ENCODE measurements at regions not wholly inside any gene's neighbourhood (a gene's known extent, or its start where the extent isn't known, plus 50 kb on each side); places are given as distances from the start of the nearest gene placed in this dataset.
A peak's percentile ranks its signal among the peaks of the same experiment; 100 is the strongest.

- TF ChIP-seq CTCF (IDR thresholded peaks at IDR 0.05; ENCODE audit: borderline replicate concordance), result no peak
- peaks cover 88% of the 10 kb centered on the region for H3K27me3 ChIP-seq (ENCODE audit: low read depth)
- intact Hi-C loops (cut with micrococcal nuclease), result no loop called here
- no peaks in the 10 kb centered on the region for H3K9me3 ChIP-seq (replicated peaks)
- no peaks in the 10 kb centered on the region for H3K4me1 ChIP-seq
- no peak overlapping the region for H3K4me3 ChIP-seq
- DNase-seq, result no peak
- H3K27ac ChIP-seq (replicated peaks), result no peak overlapping the region
- no peaks in the 10 kb centered on the region for H3K36me3 ChIP-seq
Observed at GRCh38 chr7:67773081-67773480, 776.4 kb downstream of the TYW1 start.

DNA sequence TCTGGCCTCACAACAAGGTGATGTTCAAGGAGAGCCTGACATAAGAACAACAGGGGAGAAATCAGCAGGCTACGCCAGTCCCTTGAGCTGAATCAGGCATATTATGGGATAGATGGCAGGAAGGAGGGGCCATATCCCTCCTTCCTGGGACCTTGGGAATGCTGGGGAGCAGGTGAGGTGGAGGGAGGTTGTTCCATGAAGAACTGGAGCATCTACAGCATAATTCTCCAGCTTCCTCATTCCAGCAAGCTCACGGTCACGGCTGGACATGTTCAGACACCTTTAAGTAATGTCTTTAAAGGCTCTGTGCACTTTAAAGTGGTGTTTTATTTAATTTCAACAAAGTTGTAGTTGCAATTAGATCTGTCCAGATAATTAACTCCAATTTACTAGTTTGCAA lies 780.5 kb downstream of the TYW1 start:
- intact Hi-C loops (cut with micrococcal nuclease), result no loop called here
- DNase-seq, result no peak
- Histone ChIP-seq H3K27ac (replicated peaks) (no peak overlapping the region), H3K9me3 (replicated peaks) (no peaks in the 10 kb centered on the region), H3K4me3 (no peak overlapping the region), H3K27me3 (ENCODE audit: low read depth) (peaks cover 58% of the 10 kb centered on the region), H3K4me1 (no peaks in the 10 kb centered on the region), H3K36me3 (no peaks in the 10 kb centered on the region)
- TF ChIP-seq CTCF (IDR thresholded peaks at IDR 0.05; ENCODE audit: borderline replicate concordance), result no peak

DNA sequence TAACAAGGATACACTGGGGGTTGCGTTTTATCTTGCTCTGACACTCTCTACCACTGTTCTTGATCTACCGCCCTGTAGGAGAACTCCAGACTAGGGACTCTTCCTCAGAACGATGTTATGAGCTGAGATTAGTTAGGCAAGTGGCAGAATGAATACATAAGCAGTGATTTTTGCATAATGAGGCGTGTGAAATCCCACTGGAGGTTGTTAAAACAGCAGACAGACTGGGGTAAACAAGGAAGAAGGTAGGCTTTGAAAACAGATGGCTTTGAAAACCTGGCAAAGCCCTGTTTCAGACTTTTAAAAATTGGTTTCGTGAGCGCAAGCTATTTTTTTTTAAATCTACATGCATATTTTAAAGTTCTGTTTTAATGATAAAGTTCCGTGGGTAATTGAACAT lies 785.2 kb downstream of the TYW1 start:
- no peaks in the 10 kb centered on the region for H3K9me3 ChIP-seq (replicated peaks)
- H3K4me3 ChIP-seq, result no peak overlapping the region
- H3K4me1 ChIP-seq, result no peaks in the 10 kb centered on the region
- intact Hi-C loops (cut with micrococcal nuclease), result no loop called here
- peaks cover 24% of the 10 kb centered on the region for H3K27me3 ChIP-seq (ENCODE audit: low read depth)
- TF ChIP-seq CTCF (IDR thresholded peaks at IDR 0.05; ENCODE audit: borderline replicate concordance), result no peak
- no peak overlapping the region for H3K27ac ChIP-seq (replicated peaks)
- DNase-seq, result no peak
- H3K36me3 ChIP-seq, result no peaks in the 10 kb centered on the region

- intact Hi-C loops (cut with micrococcal nuclease), result no loop called here
- Histone ChIP-seq H3K4me1 (no peaks in the 10 kb centered on the region), H3K36me3 (no peaks in the 10 kb centered on the region), H3K4me3 (no peak overlapping the region), H3K9me3 (replicated peaks) (no peaks in the 10 kb centered on the region), H3K27ac (replicated peaks) (no peak overlapping the region), H3K27me3 (ENCODE audit: low read depth) (peaks cover 49% of the 10 kb centered on the region)
- TF ChIP-seq CTCF (IDR thresholded peaks at IDR 0.05; ENCODE audit: borderline replicate concordance), result no peak
- no peak for DNase-seq
Observed at GRCh38 chr7:67786021-67786420, 789.4 kb downstream of the TYW1 start.

- intact Hi-C loops (cut with micrococcal nuclease), result no loop called here
- H3K36me3 ChIP-seq, result no peaks in the 10 kb centered on the region
- no peaks in the 10 kb centered on the region for H3K9me3 ChIP-seq (replicated peaks)
- peak; percentile 40 for TF ChIP-seq CTCF (IDR thresholded peaks at IDR 0.05; ENCODE audit: borderline replicate concordance)
- peaks cover 67% of the 10 kb centered on the region for H3K27me3 ChIP-seq (ENCODE audit: low read depth)
- H3K4me1 ChIP-seq, result no peaks in the 10 kb centered on the region
- H3K4me3 ChIP-seq, result no peak overlapping the region
- H3K27ac ChIP-seq (replicated peaks), result no peak overlapping the region
- no peak for DNase-seq
Observed at GRCh38 chr7:67788669-67789068, 792.0 kb downstream of the TYW1 start.

GRCh38 chr7:67791918-67792317 lies 795.3 kb downstream of the TYW1 start:
- no peak for DNase-seq
- Histone ChIP-seq H3K27ac (replicated peaks) (no peak overlapping the region), H3K4me3 (no peak overlapping the region), H3K4me1 (no peaks in the 10 kb centered on the region), H3K9me3 (replicated peaks) (no peaks in the 10 kb centered on the region), H3K36me3 (no peaks in the 10 kb centered on the region), H3K27me3 (ENCODE audit: low read depth) (peaks cover 58% of the 10 kb centered on the region)
- no peak for TF ChIP-seq CTCF (IDR thresholded peaks at IDR 0.05; ENCODE audit: borderline replicate concordance)
- intact Hi-C loops (cut with micrococcal nuclease), result no loop called here
